ENCODE measurements at regions not wholly inside any gene's neighbourhood (a gene's known extent, or its start where the extent isn't known, plus 50 kb on each side); places are given as distances from the start of the nearest gene placed in this dataset.
A peak's percentile ranks its signal among the peaks of the same experiment; 100 is the strongest.

DNA sequence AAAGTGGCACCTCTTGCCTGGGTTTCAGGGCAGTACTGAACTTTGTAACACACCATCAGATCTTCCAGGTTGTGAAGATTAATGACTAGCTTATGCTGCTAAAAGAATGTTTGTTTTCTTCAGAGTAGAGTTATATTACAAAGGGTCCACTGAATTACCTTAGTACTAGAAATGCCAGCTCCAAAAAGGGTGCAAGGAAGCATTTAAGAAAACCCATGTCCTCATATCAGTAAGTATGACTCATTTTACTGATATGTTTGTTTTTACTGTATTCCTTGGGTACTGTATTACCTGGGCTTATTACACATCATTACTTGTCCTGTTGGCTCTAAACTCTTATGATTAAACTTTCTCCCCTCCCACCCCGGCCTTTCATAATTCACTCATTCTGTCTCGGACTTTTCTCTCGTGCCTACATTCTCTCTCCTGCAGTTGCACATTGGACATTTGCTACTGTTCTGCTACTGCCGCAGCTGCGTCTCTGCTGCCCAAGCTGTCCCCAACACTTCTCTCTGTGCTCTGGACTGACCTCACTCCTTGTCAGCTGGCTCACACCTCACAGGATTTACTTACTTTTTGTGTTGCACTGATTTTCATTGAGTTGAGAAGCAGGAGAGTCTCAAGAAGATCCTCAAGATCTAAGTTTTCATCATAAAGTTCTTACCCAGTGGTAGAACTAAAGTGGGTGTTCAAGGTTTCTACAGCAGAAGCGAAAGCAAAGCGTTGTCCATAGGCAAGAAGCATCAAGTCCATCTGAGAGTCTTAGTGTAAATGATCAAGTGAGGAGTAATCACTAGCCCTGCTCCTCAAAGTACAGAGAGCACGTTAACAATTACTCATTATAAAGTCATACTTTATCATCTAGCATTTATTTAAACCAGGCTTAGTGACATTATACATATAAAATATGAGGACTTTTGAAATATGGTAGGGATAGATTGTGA, 53.2 kb upstream of the C9orf72 start:
- intact Hi-C loops (cut with micrococcal nuclease; ENCODE audit: unreplicated experiment) (no loop called here), in situ Hi-C loops (cut with HindIII; ENCODE audit: extremely low pct_ligation_motif_present, low pct_unique_long_range_greater_than_20kb) (no loop called here)
- Histone ChIP-seq H3K36me3 (replicated peaks in 1 of 2; ENCODE audit: control insufficient read depth in 1 of 2, insufficient read depth in 2 of 2, low read length in 2 of 2) (no peaks in the 10 kb centered on the region), H3K9ac (ENCODE audit: insufficient read depth, low read depth, low read length) (no peak overlapping the region), H3K27me3 (ENCODE audit: control insufficient read depth in 1 of 2, insufficient read depth in 2 of 2, low read length in 2 of 2) (no peaks in the 10 kb centered on the region), H3K4me3 (replicated peaks in 1 of 3; ENCODE audit: insufficient read depth in 1 of 3, low read depth in 2 of 3, low read length in 3 of 3) (no peak overlapping the region), H3K4me2 (ENCODE audit: low read depth, low read length) (no peak overlapping the region; the same call in 1 of the 2 replicates), H3K9me3 (ENCODE audit: low read length) (no peaks in the 10 kb centered on the region), H3K79me2 (ENCODE audit: insufficient read depth, low read length) (no peaks in the 10 kb centered on the region), H2AFZ (ENCODE audit: low read length) (no peak overlapping the region), H3K27ac (ENCODE audit: extremely low read length, insufficient read depth, low read length) (no peak overlapping the region), H4K20me1 (ENCODE audit: insufficient read depth, low read length) (no peaks in the 10 kb centered on the region), H3K4me1 (ENCODE audit: insufficient read depth, low read length) (peaks cover 9% of the 10 kb centered on the region)
- DNase-seq (ENCODE audit: low spot score), result no peak
- ATAC-seq, result peak; percentile 39; the same call in 1 of the 3 replicates
- WGBS (ENCODE audit: low lambda C conversion rate), result 17% methylated on average over 8 of the region's 8 CpGs
- no peak for FAIRE-seq
- CTCF ChIA-PET (ENCODE audit: low intra/inter-chr PET ratio, low total read pairs), result no interaction called here
- TF ChIP-seq SMAD3 (CRISPR knock-in tag; IDR thresholded peaks at IDR 0.05) (no peak), REL (CRISPR knock-in tag; conservative IDR thresholded peaks at IDR 0.05) (no peak), ELF3 (CRISPR knock-in tag; IDR thresholded peaks at IDR 0.05) (no peak), NFE2L2 (IDR thresholded peaks at IDR 0.05; ENCODE audit: low read length) (no peak), CREB1 (IDR thresholded peaks at IDR 0.05) (no peak), CREB1 (CRISPR knock-in tag; IDR thresholded peaks at IDR 0.05) (no peak), TSC22D2 (CRISPR knock-in tag; IDR thresholded peaks at IDR 0.05; ENCODE audit: borderline replicate concordance) (no peak)
- POLR2A ChIA-PET, result no interaction called here
- no TSS peak for BruUV-seq (replicated peaks)

DNA sequence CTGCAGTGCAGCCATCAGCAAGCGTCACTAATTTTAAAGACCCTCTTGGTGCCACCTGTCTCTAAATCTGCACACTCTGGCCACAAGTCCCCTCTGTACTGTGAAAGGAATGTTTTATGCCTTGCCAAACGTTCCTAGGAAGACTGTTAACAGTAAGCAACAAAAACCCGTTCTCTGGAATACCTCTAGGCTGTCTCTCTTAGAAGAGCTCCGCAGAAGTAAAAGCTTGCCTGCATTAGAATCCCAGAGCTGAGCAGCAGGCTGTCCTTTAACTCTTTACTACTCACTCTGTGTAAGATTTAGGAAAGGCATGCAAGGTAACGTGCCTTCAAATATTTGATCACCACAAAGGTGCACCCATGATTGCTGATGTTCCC, 53.9 kb upstream of the C9orf72 start:
- WGBS (ENCODE audit: low lambda C conversion rate), result 15% methylated on average over 3 of the region's 5 CpGs
- in situ Hi-C loops (cut with HindIII; ENCODE audit: extremely low pct_ligation_motif_present, low pct_unique_long_range_greater_than_20kb) (no loop called here), intact Hi-C loops (cut with micrococcal nuclease; ENCODE audit: unreplicated experiment) (no loop called here)
- H3K4me2 ChIP-seq (ENCODE audit: low read depth, low read length), result no peak overlapping the region
- no peaks in the 10 kb centered on the region for H4K20me1 ChIP-seq (ENCODE audit: insufficient read depth, low read length)
- no peaks in the 10 kb centered on the region for H3K36me3 ChIP-seq (replicated peaks in 1 of 2; ENCODE audit: control insufficient read depth in 1 of 2, insufficient read depth in 2 of 2, low read length in 2 of 2)
- H3K27me3 ChIP-seq (ENCODE audit: control insufficient read depth in 1 of 2, insufficient read depth in 2 of 2, low read length in 2 of 2), result no peaks in the 10 kb centered on the region
- FAIRE-seq, result no peak
- H3K27ac ChIP-seq (ENCODE audit: extremely low read length, insufficient read depth, low read length), result no peak overlapping the region
- BruUV-seq (replicated peaks), result no TSS peak
- no peak overlapping the region for H2AFZ ChIP-seq (ENCODE audit: low read length)
- H3K4me1 ChIP-seq (ENCODE audit: insufficient read depth, low read length), result peaks cover 9% of the 10 kb centered on the region
- POLR2A ChIA-PET, result no interaction called here
- no peak overlapping the region for H3K4me3 ChIP-seq (replicated peaks in 1 of 3; ENCODE audit: insufficient read depth in 1 of 3, low read depth in 2 of 3, low read length in 3 of 3)
- no peak overlapping the region for H3K9ac ChIP-seq (ENCODE audit: insufficient read depth, low read depth, low read length)
- ATAC-seq, result no peak
- no peaks in the 10 kb centered on the region for H3K9me3 ChIP-seq (ENCODE audit: low read length)
- H3K79me2 ChIP-seq (ENCODE audit: insufficient read depth, low read length), result no peaks in the 10 kb centered on the region
- CTCF ChIA-PET (ENCODE audit: low intra/inter-chr PET ratio, low total read pairs), result no interaction called here
- no peak for DNase-seq (ENCODE audit: low spot score)
- TF ChIP-seq ELF4 (CRISPR knock-in tag; IDR thresholded peaks at IDR 0.05; ENCODE audit: borderline replicate concordance), result no peak
- TF ChIP-seq NFYB (CRISPR knock-in tag; IDR thresholded peaks at IDR 0.05), result no peak
- TF ChIP-seq, protein P1, sequence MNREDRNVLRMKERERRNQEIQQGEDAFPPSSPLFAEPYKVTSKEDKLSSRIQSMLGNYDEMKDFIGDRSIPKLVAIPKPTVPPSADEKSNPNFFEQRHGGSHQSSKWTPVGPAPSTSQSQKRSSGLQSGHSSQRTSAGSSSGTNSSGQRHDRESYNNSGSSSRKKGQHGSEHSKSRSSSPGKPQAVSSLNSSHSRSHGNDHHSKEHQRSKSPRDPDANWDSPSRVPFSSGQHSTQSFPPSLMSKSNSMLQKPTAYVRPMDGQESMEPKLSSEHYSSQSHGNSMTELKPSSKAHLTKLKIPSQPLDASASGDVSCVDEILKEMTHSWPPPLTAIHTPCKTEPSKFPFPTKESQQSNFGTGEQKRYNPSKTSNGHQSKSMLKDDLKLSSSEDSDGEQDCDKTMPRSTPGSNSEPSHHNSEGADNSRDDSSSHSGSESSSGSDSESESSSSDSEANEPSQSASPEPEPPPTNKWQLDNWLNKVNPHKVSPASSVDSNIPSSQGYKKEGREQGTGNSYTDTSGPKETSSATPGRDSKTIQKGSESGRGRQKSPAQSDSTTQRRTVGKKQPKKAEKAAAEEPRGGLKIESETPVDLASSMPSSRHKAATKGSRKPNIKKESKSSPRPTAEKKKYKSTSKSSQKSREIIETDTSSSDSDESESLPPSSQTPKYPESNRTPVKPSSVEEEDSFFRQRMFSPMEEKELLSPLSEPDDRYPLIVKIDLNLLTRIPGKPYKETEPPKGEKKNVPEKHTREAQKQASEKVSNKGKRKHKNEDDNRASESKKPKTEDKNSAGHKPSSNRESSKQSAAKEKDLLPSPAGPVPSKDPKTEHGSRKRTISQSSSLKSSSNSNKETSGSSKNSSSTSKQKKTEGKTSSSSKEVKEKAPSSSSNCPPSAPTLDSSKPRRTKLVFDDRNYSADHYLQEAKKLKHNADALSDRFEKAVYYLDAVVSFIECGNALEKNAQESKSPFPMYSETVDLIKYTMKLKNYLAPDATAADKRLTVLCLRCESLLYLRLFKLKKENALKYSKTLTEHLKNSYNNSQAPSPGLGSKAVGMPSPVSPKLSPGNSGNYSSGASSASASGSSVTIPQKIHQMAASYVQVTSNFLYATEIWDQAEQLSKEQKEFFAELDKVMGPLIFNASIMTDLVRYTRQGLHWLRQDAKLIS (CRISPR knock-in tag; IDR thresholded peaks at IDR 0.05), result no peak
- TF ChIP-seq NR1H2 (CRISPR knock-in tag; IDR thresholded peaks at IDR 0.05; ENCODE audit: borderline replicate concordance, low read depth), result no peak
- no peak for TF ChIP-seq NFATC3 (CRISPR knock-in tag; IDR thresholded peaks at IDR 0.05)
- no peak for TF ChIP-seq GLI4 (CRISPR knock-in tag; IDR thresholded peaks at IDR 0.05; ENCODE audit: borderline replicate concordance)
- no peak for TF ChIP-seq SOX13 (IDR thresholded peaks at IDR 0.05)
- TF ChIP-seq SOX13 (CRISPR knock-in tag; conservative IDR thresholded peaks at IDR 0.05 in 1 of 2, IDR thresholded peaks at IDR 0.05 in 1 of 2), result no peak
- no peak for TF ChIP-seq ZNF672 (CRISPR knock-in tag; IDR thresholded peaks at IDR 0.05)
- no peak for TF ChIP-seq KMT2A (CRISPR knock-in tag; IDR thresholded peaks at IDR 0.05)
